Left kidney (tissue), 1 donor: ENCODE measurements at regions not wholly inside any gene's neighbourhood (a gene's known extent, or its start where the extent isn't known, plus 50 kb on each side); places are given as distances from the start of the nearest gene placed in this dataset.
"Not testable (repeated sequence)": the region's sequence is repeated elsewhere in the genome, so short reads cannot be mapped to it uniquely, and the experiment has no call there.

Experiments
- DNase-seq: peaks from one replicate; pipeline ENCODE4 v3.0.0-alpha.2; 2013

GRCh38 chr7:93830141-93830925, 60.2 kb downstream of the TFPI2 start:
- DNase-seq = no peak

GRCh38 chr7:93828260-93828659, 62.3 kb downstream of the TFPI2 start:
- DNase-seq = no peak

DNA sequence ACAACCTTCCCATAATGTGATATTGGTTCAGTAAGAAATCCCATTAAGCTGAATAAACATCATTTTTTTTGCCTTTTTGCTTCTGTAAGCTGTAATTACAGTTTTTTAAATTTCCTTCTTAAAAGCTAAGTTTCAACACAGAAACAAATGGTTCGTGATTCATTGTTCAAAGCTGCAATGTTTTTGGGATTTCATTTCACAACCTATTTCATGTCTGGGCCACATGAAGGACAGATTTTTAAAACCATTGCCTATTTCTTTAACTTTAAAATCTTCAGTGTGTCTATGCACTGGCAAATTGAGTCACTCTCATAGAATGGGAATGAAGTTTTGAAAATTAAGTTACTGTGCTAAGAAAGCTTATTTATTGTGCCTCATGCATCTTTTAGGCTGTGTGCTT, 66.9 kb downstream of the TFPI2 start:
- DNase-seq = no peak

- no peak for DNase-seq
These were observed 69.1 kb downstream of the TFPI2 start for GRCh38 chr7:93821463-93821862.

GRCh38 chr7:93819699-93820098, 70.9 kb downstream of the TFPI2 start:
- no peak for DNase-seq

DNA sequence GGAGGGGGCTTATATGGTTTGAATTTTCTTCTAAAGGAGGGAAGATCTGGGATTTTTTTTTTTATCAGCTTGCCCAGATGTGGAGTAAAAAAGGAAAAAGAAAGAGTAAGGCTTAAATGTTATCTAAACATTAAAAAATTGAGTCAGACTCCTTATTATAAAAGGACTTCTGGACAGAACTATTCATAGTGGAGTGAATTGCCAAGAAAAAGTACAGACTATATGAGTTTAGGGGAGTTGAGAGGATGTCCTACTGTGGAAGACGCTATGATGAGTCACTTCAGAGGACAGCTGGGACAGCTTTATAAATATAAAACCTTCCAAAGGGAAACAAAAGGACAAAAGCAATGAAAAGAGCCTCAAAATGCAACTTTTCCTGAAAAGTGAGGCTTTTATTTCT, 73.0 kb downstream of the TFPI2 start:
- DNase-seq = no peak

- no peak for DNase-seq
These were observed 73.5 kb downstream of the TFPI2 start for GRCh38 chr7:93817004-93817403.

DNA sequence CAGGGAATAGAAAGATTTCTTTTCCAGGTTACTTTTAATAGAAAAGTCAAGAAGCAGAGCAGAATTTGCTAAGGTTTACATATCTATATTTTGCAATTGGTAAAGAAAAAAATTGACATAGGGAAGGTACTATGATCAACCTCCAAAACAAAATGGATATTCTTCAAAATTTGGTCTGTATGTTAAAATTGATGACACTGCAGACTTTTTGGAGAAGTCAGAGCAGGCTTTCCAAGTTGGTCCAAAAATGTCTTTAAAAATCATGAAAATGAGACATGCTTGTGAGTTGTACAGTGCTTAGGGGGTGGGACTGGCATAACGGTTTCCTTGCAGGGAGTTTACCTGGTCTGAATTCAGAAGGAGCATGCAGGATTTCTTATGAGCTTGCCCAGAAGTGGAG, 77.0 kb downstream of the TFPI2 start:
- DNase-seq = no peak

DNA sequence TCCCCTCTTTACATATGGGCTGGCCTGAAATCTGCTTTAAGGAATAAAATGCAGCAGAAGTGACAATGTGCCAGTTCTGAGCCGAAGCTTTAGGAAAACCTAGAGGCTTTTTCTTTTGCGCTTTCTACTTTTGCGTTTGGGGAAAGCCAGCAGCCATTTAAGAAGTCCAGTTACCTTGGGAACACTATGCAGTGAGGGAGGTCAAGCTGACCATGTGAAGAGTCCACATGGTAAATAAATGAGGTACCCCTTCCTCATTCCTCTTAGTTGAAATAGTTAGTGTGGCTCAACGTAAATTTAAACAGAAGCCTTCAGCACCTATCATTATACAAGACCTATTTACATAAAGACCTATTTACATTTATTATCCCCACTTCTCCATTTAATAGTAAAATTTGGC, 78.5 kb downstream of the TFPI2 start:
- no peak for DNase-seq

- no peak for DNase-seq
These were observed 79.4 kb downstream of the TFPI2 start for GRCh38 chr7:93811198-93811597.

- no peak for DNase-seq
These were observed 80.0 kb downstream of the TFPI2 start for GRCh38 chr7:93810561-93810960.

DNA sequence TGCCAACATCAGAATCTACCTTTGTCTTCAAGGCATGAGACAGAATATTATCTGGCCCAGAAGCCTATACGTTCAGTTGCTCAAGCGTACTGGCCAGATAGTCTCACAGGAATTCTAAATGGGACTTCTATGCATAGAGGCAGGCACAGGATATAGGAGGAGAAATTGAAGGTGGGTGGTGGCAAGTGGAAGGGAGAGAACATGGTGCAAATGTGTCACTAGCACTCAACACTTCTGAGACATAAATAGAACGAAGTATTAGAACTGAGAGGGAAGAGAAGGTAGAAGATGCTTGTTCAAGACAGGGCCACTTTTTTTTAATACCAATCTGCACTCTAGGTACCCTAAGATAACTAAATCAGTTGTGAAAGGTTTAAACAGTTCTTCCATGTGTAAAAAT, 85.8 kb downstream of the TFPI2 start:
- DNase-seq = no peak

GRCh38 chr7:93799750-93800357, 90.7 kb downstream of the TFPI2 start:
- DNase-seq = peak; percentile 0

DNA sequence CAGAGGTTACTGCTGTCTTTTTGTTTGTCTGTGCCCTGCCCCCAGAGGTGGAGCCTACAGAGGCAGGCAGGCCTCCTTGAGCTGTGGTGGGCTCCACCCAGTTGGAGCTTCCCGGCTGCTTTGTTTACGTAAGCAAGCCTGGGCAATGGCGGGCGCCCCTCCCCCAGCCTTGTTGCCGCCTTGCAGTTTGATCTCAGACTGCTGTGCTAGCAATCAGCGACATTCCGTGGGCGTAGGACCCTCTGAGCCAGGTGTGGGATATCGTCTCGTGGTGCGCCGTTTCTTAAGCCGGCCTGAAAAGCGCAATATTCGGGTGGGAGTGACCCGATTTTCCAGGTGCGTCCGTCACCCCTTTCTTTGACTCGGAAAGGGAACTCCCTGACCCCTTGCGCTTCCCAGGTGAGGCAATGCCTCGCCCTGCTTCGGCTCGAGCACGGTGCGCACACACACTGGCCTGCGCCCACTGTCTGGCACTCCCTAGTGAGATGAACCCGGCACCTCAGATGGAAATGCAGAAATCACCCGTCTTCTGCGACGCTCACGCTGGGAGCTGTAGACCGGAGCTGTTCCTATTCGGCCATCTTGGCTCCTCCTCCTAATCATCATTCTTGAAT, 97.4 kb downstream of the TFPI2 start:
- DNase-seq = not testable (repeated sequence)

GRCh38 chr7:93779115-93779514, 111.4 kb downstream of the TFPI2 start:
- no peak for DNase-seq

DNA sequence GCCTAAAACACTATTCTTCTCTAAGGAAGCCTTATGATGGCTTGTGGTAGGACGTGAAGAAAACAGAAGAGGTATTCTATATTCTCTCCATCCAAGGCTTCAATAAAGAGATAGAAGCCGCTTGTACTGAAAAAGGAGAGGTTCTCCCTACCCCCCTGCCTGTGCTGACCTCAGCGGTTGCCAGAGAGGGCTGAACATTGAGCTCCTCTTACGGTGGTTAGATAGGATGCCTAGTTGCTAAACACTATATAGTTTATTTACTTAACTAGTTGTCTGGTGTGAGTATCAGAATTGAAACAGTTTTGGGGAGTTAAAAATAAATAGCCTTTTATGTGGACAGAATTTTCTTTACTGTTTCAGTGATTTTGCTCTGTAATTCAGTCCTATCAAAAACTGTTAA, 112.2 kb downstream of the TFPI2 start:
- no peak for DNase-seq

- DNase-seq = no peak
These were observed 117.1 kb downstream of the TFPI2 start for GRCh38 chr7:93773446-93773845.

- no peak for DNase-seq
These were observed 125.1 kb downstream of the TFPI2 start for GRCh38 chr7:93765475-93765874.

GRCh38 chr7:93758631-93759030, 131.9 kb downstream of the TFPI2 start:
- DNase-seq = peak; percentile 14

GRCh38 chr7:93757426-93757825, 133.1 kb downstream of the TFPI2 start:
- no peak for DNase-seq

DNA sequence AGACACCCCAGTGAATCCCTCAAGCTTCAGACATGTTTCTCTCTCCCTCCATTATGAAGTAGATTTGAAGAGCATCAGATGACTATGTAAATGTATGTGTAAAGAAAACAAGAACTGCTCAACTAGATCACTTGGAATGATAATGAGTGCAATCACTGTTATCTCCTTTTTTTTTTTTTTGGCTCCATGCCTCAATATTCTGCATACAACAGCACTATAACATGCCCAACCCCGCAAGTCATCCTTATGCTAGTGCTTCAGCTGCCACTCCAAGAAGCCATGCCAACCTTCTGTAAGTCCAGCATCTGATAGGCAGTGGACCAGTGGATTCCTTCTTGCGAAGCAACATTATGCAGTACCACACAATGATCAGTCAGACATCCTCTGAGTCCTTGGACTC, 133.7 kb downstream of the TFPI2 start:
- no peak for DNase-seq

DNA sequence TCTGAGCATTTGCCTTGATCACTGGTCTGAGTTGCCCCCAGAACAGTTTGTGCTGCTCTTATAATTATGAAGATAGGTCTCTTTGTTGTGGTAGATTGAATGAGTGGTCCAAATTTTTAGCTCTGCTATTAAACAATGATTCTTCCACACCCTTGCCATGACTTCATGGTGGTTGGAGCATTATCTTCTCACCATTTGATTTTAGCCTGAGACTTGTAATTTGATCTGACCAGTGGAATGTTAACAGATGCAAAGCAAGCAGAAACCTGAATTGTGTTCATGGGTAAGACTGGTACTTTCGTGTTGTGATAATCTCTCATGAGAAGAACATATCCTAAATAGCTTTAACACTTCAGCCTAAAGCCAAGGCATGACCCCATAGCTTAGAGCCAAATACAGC, 139.1 kb downstream of the TFPI2 start:
- no peak for DNase-seq

GRCh38 chr7:93750986-93751385, 139.6 kb downstream of the TFPI2 start:
- DNase-seq = no peak

- no peak for DNase-seq
These were observed 143.5 kb downstream of the TFPI2 start for GRCh38 chr7:93747019-93747418.
